22Rv1 (cell line): ENCODE measurements at regions not wholly inside any gene's neighbourhood (a gene's known extent, or its start where the extent isn't known, plus 50 kb on each side); places are given as distances from the start of the nearest gene placed in this dataset.

ENCODE experiments used
- ZFX ChIP-seq: fragments of 450-650 bp; IDR thresholded peaks from 2 replicates; pipeline ENCODE4 v1.6.1; 2017; ENCODE audit warnings: antibody characterized with exemption, borderline replicate concordance
- TF ChIP-seq, protein P1 (sequence below): fragments of 450-650 bp; IDR thresholded peaks from 2 replicates; pipeline ENCODE4 v1.5.1; 2017; ENCODE audit warnings: mild to moderate bottlenecking

DNA sequence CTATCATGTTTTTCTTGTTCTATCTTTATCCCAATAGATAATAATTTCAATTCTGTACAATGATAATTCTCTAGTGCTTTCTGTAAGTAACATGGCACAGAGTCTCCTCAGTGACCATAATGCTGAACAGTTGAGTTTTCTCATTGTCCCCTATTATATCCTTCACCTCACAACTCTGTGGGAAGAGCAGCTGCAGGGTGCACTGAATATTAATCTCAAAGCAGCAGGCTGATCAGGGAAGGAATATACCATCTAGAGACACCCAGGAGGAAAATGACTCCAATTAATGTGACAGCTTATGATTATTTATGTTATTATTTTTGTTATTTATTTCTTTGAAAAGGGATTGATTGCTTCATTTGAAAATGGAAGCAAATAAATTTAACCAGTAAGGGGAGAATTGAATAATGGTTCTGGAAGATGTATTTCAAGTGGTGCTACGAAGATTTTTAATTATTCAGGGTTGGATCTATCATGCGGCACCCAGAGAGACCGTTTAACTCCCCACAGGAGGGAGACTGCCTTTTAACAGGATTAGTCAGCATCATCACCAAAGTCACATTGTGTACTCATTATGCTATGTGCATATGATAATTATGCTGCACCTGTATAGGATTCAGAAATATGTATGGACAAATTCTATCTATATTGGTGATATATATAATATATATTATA is 1015.7 kb upstream of the GOT2 start:
- TF ChIP-seq, protein P1, sequence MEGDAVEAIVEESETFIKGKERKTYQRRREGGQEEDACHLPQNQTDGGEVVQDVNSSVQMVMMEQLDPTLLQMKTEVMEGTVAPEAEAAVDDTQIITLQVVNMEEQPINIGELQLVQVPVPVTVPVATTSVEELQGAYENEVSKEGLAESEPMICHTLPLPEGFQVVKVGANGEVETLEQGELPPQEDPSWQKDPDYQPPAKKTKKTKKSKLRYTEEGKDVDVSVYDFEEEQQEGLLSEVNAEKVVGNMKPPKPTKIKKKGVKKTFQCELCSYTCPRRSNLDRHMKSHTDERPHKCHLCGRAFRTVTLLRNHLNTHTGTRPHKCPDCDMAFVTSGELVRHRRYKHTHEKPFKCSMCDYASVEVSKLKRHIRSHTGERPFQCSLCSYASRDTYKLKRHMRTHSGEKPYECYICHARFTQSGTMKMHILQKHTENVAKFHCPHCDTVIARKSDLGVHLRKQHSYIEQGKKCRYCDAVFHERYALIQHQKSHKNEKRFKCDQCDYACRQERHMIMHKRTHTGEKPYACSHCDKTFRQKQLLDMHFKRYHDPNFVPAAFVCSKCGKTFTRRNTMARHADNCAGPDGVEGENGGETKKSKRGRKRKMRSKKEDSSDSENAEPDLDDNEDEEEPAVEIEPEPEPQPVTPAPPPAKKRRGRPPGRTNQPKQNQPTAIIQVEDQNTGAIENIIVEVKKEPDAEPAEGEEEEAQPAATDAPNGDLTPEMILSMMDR: no peak
- no peak for TF ChIP-seq ZFX
